ENCODE measurements at regions not wholly inside any gene's neighbourhood (a gene's known extent, or its start where the extent isn't known, plus 50 kb on each side); places are given as distances from the start of the nearest gene placed in this dataset.
"Not testable (repeated sequence)": the region's sequence is repeated elsewhere in the genome, so short reads cannot be mapped to it uniquely, and the experiment has no call there.

DNA sequence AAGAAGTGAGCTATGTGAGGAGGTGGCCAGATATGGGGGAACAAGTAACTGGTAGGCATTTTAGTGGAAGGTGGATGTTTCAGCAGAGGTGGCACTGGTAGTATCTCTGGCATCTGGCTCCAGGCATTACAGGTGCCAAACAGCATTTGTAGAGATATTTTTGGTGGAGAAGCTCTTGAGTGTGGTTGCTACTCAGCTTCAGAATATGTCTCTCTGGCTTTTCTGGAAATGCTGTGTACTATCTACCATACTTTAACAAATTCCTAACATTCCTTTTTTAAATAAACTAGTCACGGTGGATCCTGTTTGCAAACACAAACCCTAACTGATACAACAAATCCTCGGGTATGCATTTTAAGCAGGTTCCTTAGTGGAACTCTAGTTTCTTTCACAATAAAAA lies 128.0 kb downstream of the BARX2 start:
- no peak for DNase-seq

DNA sequence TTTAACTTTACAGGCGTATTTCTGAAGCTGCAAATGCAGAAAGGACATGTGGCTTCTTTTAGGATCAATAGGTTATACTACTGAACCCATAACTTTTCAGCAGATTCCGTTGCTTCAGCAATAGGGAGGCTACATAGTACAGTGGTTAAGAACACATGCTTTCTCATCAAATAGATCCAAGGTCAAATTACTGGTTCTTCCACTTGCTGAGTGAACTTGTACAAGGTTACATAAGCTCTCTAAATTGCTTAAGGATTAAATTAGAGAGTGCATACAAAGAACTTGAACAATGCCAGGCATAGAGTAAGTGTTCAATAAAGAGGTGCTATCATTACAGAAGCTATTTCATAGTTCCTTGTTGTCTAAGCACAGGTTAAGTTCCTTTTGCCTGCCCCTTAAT lies 129.6 kb downstream of the BARX2 start:
- no peak for DNase-seq

DNA sequence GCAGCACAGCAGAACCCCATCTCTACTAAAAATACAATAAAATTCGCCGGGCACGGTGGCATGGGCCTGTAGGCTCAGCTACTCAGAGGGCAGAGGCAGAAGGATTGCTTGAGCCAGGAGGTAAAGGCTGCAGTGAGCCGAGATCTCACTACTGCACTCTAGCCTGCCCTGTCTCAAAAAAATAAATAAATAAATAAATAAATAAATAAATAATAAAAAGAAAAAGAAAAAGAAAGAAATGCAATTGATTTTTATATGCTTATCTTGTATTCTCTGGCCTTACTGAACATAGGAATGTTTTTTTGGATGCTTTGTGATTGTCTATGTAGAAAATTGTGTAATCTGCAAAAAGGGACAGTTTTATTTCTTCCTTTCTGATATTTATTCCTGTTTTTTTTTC lies 132.5 kb downstream of the BARX2 start:
- no peak for DNase-seq

DNA sequence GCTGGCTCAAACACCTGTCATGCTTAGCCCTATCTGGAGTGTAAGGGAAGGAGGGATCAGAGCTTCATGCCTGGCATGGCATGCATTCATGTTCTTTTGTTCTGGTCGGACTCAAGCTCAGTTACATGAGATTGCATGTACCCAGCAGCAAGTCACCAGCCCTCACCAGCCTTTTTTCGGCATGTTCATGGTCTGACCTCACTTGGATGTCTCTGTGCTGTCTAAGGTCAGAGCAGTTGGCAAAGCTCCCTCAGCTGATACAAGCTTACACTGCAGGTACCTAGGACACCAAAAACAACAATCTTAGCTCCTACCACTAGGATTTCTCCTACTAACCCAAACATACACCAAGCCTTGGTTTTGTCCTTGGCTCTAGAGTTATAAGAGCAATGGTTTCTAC lies 152.6 kb downstream of the BARX2 start:
- DNase-seq: no peak

- no peak for DNase-seq
These were observed 154.7 kb downstream of the BARX2 start for GRCh38 chr11:129530154-129530895.

DNA sequence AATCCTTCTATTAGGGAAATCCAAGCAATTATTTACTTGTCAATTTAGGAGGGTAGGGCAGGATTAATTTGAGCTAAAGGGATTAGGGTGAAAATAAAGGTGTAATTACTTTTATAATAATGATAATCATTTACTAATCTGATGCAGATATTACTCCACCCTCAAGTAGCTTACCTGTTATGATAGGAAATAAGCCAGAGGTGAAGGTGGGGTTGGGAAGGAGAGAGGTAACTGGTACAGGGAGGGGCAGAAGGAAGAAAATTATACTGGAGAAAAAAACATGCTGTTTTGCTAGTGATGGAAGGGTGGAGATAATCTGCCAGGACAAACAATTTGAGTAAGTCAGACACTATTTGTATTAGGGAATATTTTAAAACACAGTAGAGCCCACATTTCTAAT lies 157.7 kb downstream of the BARX2 start:
- DNase-seq: no peak

GRCh38 chr11:129536338-129536737 lies 160.7 kb downstream of the BARX2 start:
- no peak for DNase-seq

DNA sequence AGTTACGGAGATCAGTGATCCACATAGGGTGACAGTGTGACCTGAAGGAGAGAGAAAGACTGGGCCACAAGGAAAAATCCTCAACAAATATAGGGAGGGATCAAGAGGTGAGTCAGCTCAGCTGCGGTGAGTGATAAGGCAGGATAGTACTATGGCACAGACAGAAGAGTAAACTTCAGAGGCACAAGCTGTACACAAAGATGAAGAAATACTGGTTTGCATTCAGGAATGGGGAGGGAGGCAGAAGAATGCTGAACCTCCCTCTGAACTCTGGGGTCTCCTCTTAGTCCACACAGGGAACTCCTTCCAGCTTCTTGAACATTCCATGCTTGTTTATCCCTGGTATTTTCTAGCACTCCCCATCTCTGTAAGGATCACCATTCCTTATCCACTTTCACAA lies 162.7 kb downstream of the BARX2 start:
- DNase-seq: no peak

GRCh38 chr11:129543515-129544290 lies 168.1 kb downstream of the BARX2 start:
- no peak for DNase-seq

DNA sequence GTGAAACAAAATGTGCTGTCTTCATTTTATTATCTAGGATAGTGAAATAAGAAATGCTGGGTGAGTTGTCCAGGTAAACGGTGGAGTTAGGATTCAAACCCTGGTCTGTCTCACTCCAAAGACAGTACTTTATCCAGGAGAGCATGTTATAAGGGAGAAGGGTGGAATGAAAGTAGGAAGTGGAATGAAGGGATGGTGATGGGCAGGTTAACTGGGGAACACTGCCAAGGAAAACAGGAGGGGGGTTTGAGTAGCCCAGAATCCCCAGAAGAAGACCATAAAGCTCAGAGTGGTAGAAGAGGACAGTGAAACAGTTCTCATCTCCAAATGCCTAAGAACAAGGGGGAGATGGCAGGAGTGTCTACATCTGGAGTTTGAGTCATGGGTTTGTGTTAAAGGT lies 169.0 kb downstream of the BARX2 start:
- no peak for DNase-seq

DNA sequence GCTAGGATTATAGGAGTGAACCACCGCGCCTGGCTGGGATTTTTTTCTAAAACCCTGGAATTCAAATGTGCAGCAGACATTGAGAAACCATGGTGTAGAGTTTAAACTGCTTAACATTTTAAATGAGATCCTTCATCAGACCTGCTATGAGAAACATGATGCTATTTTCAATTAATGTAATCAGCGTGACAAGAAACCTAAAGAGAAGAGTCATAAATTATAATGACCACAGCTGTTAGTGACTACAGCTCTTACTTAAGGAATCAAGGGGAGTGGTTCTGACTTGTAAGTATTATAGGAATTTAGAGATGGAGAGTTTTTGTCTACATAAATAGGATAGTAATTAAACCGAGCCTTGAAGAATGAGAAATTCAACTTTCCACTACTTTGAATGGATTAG lies 170.6 kb downstream of the BARX2 start:
- no peak for DNase-seq

DNA sequence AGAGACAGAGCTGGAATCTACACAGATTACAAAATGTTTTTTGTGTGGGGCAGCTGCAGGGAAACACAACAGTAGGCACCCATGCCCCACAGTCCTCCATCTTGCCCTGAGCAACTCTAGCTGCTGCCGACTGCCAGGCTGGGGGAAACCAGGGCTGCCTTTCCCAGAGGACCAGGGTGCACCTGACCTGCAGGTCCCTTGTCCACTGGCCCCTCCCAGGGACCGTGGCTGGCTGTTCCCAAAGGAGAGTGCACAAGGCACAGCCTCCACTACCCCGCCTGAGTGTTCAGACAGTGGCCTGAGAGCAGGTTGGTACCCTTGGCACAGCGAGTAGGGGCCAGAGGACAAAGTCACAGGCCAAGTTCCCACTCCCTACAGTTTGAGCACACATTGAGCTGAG lies 181.8 kb downstream of the BARX2 start:
- DNase-seq: no peak

- no peak for DNase-seq
These were observed 193.4 kb downstream of the BARX2 start for GRCh38 chr11:129569007-129569406.

DNA sequence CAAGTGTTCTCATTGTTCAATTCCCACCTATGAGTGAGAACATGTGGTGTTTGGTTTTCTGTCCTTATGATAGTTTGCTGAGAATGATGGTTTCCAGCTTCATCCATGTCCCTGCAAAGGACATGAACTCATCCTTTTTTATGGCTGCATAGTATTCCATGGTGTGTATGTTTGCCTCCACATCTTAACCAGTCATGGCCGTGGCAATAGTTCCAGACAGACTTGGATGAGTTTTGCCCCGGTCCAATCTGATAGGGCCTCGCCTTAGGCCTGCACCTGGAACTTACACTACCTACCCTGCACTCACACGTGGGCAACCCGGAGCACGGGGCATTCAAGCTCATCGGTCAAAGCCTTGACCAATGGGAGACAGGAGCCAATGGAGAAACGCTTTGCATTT lies 197.0 kb downstream of the BARX2 start:
- not testable (repeated sequence) for DNase-seq

GRCh38 chr11:129573161-129573560 lies 197.5 kb downstream of the BARX2 start:
- no peak for DNase-seq

- no peak for DNase-seq
These were observed 198.8 kb downstream of the BARX2 start for GRCh38 chr11:129574431-129574830.

GRCh38 chr11:129576652-129577051 lies 201.0 kb downstream of the BARX2 start:
- DNase-seq: no peak

GRCh38 chr11:129578006-129578405 lies 202.4 kb downstream of the BARX2 start:
- no peak for DNase-seq

DNA sequence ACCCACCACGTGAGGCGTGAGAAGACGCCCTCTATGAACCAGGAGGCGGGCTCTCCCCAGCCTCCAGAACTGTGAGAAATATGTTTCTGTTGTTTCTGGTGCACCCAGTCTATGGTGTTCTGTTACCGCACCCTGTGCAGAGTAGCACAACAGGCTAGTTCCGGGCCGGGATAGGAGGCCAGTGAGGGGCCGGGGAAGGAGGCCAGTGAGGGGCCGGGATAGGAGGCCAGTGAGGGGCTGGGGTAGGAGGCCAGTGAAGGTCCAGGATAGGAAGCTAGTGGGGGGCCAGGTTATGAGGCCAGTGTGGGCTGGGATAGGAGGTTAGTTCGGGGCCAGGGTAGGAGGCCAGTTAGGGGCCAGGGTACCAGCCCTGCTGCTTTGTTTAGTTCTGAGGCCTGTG lies 204.6 kb downstream of the BARX2 start:
- no peak for DNase-seq

GRCh38 chr11:129584316-129584715 lies 208.7 kb downstream of the BARX2 start:
- DNase-seq: no peak

GRCh38 chr11:129589190-129589860 lies 213.7 kb downstream of the BARX2 start:
- DNase-seq: no peak

DNA sequence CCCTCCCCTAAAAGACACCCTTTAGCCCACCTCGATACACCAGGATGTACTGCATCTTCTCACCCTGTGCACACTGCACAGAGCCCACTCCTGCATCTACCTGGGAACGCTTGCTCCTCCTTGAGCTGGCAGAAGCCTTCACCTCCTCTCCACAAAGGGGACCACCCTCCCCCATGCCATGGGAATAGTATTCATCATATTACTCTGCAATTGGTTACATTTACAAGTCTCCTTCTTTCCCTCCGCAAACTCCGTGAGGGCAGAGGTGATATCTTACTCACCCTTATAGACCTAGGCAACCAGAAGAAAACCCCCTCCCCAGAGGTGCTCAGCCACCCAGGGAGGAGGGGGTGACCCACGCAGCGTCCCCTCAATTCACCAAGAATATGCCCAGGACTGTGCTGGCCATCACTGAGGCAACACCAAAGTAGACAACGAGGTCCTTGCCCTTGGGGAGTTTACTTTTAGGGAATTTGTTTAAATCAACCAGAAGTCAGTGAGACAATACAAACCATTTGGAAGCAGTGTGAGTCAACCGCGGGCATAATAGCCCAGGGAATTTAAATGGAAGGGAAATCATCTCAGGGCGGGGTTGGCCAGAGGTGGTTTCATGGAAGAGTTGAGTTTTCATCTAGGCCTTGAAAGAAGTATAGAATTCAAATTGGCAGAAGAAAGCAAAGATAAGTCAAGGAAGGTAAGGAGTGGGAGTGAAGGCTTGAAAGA lies 214.5 kb downstream of the BARX2 start:
- no peak for DNase-seq

DNA sequence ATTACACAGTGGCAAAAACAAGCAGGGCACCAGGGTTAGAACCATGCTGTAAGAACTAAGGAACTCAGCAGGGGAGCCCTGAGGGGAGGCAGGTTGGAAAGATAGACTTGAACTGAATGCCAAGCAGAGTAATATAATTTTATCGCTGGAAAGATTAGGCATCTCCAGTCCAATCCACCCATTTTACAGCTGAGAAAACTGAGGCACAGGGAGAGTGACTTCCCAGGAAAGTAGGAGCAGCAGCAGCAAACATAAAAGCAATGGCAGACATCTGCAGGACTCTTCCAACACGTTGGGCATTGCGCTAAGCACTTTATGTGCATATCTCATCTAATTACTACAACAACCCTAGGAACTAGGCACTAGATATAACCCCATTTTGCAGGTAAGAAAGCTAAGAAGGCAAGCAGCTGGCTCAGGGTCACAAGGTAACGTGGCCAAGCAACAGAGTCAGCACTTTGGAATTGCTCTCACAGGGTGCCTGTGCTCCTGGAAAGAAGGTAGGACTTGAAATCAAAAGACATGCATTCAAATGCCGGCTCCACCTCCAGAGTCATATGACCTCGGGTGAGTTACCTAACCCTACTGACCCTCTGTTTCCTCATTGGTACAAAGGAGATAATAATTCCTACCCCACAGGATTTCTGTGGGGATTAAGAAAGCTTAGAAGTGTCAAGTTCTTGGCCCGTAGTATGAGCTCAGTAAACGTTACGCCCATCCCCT lies 215.3 kb downstream of the BARX2 start:
- no peak for DNase-seq

Data from GF-D8 (cell line).